Caki2 (cell line): ENCODE measurements at regions not wholly inside any gene's neighbourhood (a gene's known extent, or its start where the extent isn't known, plus 50 kb on each side); places are given as distances from the start of the nearest gene placed in this dataset.

ENCODE experiments used
- DNase-seq: peaks from one replicate; pipeline ENCODE4 v3.0.0-alpha.2; 2015; ENCODE audit warnings: low read depth
- in situ Hi-C: cut with HindIII; loops from 2 replicates; pipeline ENCODE4 v1.10.0; 2016; ENCODE audit warnings: low sequenced_read_pairs, low pct_unique_long_range_greater_than_20kb, mixed read lengths

GRCh38 chr17:6328279-6328678 lies 106.6 kb downstream of the AIPL1 start:
- DNase-seq = no peak
- in situ Hi-C loops = no loop called here

GRCh38 chr17:6327007-6327406 lies 107.9 kb downstream of the AIPL1 start:
- in situ Hi-C loops = no loop called here
- DNase-seq = no peak

GRCh38 chr17:6326483-6326882 lies 108.4 kb downstream of the AIPL1 start:
- no peak for DNase-seq
- in situ Hi-C loops = no loop called here

DNA sequence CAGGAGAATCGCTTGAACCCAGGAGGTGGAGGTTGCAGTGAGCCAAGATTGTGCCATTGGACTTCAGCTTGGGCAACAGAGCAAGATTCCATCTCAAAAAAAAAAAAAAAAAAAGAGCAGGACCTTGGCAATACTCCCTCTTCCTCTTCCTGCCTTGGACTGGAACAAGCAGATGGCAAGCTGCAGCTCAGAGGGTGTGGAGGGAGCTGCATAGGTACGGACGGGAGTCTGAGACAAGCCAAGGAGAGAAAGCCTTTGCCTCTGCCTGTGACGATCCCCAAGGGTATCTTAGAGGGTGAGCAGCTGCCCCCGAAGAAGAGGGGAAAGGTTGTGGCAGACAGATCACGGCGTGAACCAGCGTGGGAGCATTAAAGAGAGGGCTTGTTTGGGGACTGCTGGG lies 109.2 kb downstream of the AIPL1 start:
- in situ Hi-C loops = no loop called here
- DNase-seq = no peak

DNA sequence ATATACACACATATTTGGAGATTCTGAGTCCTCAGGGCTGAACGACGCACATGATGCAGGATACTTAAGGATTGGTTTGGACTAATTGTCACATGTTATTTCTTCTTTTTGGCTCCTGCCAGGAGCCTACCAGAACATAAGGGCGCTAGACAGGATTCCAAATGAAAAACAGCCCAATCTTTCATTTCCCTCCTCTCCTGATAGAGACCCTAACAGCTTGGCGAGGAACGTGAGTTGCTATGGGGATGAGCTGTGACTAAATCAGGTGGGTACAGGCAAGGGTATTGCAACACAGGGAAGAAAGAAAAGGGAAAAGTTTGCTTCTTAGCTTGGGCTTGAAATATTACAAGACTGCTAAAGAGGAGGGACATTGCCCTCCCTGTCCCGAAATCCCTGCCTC lies 109.9 kb downstream of the AIPL1 start:
- no peak for DNase-seq
- in situ Hi-C loops = no loop called here

GRCh38 chr17:6323626-6324356 lies 111.1 kb downstream of the AIPL1 start:
- peak; percentile 39 for DNase-seq
- in situ Hi-C loops = no loop called here

DNA sequence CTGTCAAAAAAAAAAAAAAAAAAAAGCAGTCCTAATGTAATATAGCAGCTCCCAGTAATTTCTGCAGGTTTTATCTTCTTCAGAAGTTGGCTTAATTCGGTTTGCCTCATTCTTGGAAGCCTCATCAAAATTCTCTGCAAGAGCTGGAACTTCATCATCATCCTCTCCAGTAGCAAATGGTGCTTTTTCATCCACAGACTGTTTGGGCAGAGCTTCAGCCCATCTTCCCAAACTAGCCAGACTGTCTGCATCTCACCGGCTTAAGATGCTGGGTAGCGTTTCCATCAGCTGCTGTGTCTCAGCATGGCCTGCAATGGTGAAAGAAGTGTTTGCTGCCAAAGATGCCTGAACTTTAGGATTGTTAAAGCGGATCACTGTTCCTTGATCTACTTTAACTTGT lies 112.6 kb downstream of the AIPL1 start:
- in situ Hi-C loops = no loop called here
- no peak for DNase-seq

DNA sequence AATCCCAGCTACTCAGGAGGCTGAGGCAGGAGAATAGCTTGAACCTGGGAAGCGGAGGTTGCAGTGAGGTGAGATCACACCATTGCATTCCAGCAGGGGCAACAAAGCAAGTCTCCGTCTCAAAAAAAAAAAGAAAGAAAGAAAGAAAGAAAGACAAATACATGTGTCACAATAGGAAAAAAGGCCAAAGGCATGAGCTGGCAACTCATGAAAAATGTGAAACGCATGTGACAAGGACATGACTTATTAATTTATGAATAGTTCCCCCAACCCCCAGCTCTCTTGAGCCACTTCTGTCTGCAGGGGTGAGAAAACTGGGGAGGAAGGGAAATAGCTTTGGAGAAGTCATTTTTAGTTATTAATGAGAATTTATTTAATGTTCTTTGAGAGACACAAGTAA lies 120.6 kb downstream of the AIPL1 start:
- no peak for DNase-seq
- in situ Hi-C loops = no loop called here

GRCh38 chr17:6313835-6314234 lies 121.1 kb downstream of the AIPL1 start:
- no peak for DNase-seq
- in situ Hi-C loops = no loop called here

GRCh38 chr17:6306820-6307219 lies 128.1 kb downstream of the AIPL1 start:
- DNase-seq = peak; percentile 28
- in situ Hi-C loops = no loop called here

GRCh38 chr17:6305613-6306360 lies 129.1 kb downstream of the AIPL1 start:
- in situ Hi-C loops = no loop called here
- DNase-seq = no peak

- DNase-seq = peak; percentile 41
- in situ Hi-C loops = no loop called here
These were observed 129.9 kb downstream of the AIPL1 start for GRCh38 chr17:6304894-6305612.

DNA sequence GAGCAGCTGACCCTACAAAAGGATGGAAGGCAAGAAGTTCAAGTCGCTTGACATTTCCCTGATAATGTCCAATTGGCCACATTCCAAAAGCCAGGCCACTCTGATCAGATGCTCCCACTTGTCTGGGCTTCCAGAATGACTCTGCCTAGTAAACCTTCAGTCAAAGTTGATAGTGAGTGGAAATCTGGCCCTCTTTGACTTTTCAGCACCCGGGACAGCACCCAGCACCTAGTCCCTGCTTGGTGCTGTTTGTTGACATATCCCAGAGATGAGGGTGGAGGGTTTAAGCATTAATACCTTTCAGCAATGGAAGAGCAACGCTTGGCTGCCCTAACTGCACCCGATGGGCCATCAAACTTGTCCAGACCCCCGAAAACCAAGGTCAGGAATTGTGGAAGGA lies 131.3 kb downstream of the AIPL1 start:
- in situ Hi-C loops = no loop called here
- DNase-seq = peak; percentile 45

- DNase-seq = no peak
- in situ Hi-C loops = no loop called here
These were observed 135.6 kb downstream of the AIPL1 start for GRCh38 chr17:6299275-6299674.

DNA sequence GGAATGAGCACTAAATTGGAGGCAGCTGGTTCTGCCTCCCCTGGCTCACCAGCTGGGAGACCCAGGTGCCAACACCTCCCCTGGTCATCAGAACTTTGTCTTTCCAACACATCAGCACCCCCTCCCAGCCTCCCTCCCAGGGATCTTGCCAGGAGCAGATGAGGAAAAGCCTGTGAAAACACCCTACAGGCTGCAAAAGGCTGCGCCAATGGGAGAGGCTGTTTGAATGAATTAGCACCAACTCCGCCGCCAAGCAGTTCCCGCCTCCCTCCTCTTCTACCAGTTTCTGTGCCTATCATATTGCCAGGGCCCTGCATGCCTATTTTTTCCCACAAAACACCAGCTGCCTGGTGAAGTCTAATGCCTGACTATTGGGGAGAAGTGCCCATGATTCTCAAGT lies 137.0 kb downstream of the AIPL1 start:
- in situ Hi-C loops = no loop called here
- no peak for DNase-seq

DNA sequence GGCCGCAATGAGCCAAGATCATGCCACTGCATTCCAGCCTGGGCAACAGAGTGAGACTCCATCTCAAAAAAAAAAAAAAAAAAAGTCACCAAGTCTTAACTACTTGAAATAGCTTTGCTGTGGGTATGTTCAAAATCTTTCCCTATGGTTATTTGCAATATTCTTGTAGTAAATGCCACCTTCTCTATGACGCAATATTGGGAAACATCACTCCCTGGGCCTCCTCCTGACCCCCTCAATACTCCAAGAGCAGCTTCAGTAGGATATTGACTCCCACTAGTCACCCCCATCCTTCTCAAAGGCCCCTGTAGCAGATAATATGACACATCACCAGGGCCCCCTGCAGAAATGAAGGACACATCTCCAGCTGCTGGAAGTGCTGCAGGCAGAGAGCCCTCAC lies 137.8 kb downstream of the AIPL1 start:
- in situ Hi-C loops = no loop called here
- DNase-seq = no peak

DNA sequence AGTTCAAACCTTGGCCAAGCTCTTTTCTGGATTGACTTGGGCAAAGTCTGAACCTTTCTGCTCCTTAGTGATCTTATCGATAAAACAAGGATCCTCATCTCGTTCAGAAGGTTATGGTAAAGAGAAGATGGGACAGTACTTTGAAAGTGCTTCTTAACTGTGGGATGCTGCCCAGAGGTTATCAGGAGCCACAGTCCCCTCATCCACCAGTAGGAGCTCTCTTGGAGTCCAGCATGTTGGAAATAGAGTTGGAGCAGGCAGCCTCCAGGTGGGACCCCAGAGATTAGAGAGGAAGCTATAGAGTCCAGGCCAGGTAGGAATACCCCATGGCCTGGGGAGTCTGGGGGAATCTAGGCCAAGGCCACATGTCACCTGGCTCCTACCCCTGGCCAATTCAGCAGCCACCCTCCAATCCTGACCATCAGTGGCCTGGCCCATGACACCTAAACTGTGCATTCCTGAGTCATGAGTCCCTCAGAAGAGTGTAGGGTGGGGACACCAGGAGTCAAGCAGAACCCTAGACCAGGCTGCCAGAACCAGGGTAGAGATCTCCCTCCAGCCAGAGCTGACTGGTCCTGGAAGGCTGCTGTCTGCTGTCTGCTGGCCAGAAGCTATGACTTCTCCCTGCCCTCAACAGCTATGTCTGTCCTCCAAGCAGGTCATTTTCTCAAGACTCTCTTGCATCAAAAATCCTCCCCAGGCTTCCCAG lies 144.3 kb downstream of the AIPL1 start:
- no peak for DNase-seq
- in situ Hi-C loops = no loop called here

- DNase-seq = no peak
- in situ Hi-C loops = no loop called here
These were observed 148.7 kb downstream of the AIPL1 start for GRCh38 chr17:6286233-6286632.

GRCh38 chr17:6285486-6285885 lies 149.4 kb downstream of the AIPL1 start:
- in situ Hi-C loops = no loop called here

More at GRCh38 chr17:6285486-6285885, 149.4 kb downstream of the AIPL1 start:
- no peak for DNase-seq
